HCT116 (cell line): ENCODE measurements at regions not wholly inside any gene's neighbourhood (a gene's known extent, or its start where the extent isn't known, plus 50 kb on each side); places are given as distances from the start of the nearest gene placed in this dataset.

Experiments used
- EGR1 ChIP-seq: IDR thresholded peaks from 2 replicates; pipeline ENCODE4 v1.6.1; 2012; ENCODE audit warnings: low read depth
- EZH2 ChIP-seq: fragments of 200-600 bp; sonication (generic); IDR thresholded peaks from 2 replicates; pipeline ENCODE4 v1.6.1; 2017; ENCODE audit warnings: antibody characterized with exemption, mixed run types
- POLR2AphosphoS5 ChIP-seq: IDR thresholded peaks from 2 replicates; pipeline ENCODE4 v1.6.1; 2011; ENCODE audit warnings: mild to moderate bottlenecking, low read depth, low read length, moderate library complexity
- SIN3A ChIP-seq: IDR thresholded peaks from 2 replicates; pipeline ENCODE4 v1.6.1; 2012; ENCODE audit warnings: low read depth
- SP1 ChIP-seq: IDR thresholded peaks from 2 replicates; pipeline ENCODE4 v1.6.1; 2012; ENCODE audit warnings: low read depth
- ZBTB33 ChIP-seq: IDR thresholded peaks from 2 replicates; pipeline ENCODE4 v1.6.1; 2011; ENCODE audit warnings: mild to moderate bottlenecking, low read length, moderate library complexity; ENCODE audit not compliant: insufficient replicate concordance; ENCODE audit errors: extremely low read depth
- TF ChIP-seq, protein P1 (sequence below), 3 experiments: fragments of 200-600 bp in 1 of 3; sonication (generic) in 1 of 3; IDR thresholded peaks in 2 of 3; conservative IDR thresholded peaks in 1 of 3; 2 replicates each; pipeline ENCODE4 v1.5.1; 2012 to 2017; ENCODE audit warnings: low read depth in 2 of 3, low read length in 2 of 3, antibody characterized with exemption in 1 of 3, borderline replicate concordance in 1 of 3, control low read depth in 1 of 3, mild to moderate bottlenecking in 1 of 3, mixed read lengths in 1 of 3, mixed run types in 1 of 3, moderate library complexity in 1 of 3; ENCODE audit not compliant: insufficient read depth in 1 of 3
- TF ChIP-seq, protein P2 (sequence below): IDR thresholded peaks from 2 replicates; pipeline ENCODE4 v1.6.1; 2012; ENCODE audit warnings: low read depth

- no peak for TF ChIP-seq EZH2
- TF ChIP-seq SIN3A, result no peak
- TF ChIP-seq, protein P1, sequence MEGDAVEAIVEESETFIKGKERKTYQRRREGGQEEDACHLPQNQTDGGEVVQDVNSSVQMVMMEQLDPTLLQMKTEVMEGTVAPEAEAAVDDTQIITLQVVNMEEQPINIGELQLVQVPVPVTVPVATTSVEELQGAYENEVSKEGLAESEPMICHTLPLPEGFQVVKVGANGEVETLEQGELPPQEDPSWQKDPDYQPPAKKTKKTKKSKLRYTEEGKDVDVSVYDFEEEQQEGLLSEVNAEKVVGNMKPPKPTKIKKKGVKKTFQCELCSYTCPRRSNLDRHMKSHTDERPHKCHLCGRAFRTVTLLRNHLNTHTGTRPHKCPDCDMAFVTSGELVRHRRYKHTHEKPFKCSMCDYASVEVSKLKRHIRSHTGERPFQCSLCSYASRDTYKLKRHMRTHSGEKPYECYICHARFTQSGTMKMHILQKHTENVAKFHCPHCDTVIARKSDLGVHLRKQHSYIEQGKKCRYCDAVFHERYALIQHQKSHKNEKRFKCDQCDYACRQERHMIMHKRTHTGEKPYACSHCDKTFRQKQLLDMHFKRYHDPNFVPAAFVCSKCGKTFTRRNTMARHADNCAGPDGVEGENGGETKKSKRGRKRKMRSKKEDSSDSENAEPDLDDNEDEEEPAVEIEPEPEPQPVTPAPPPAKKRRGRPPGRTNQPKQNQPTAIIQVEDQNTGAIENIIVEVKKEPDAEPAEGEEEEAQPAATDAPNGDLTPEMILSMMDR (IDR thresholded peaks at IDR 0.05 in 2 of 3, conservative IDR thresholded peaks at IDR 0.05 in 1 of 3; ENCODE audit: borderline replicate concordance in 1 of 3, insufficient read depth in 1 of 3, low read depth in 2 of 3, low read length in 2 of 3), result no peak
- TF ChIP-seq ZBTB33, result no peak
- TF ChIP-seq SP1, result no peak
- no peak for TF ChIP-seq EGR1
- TF ChIP-seq, protein P2, sequence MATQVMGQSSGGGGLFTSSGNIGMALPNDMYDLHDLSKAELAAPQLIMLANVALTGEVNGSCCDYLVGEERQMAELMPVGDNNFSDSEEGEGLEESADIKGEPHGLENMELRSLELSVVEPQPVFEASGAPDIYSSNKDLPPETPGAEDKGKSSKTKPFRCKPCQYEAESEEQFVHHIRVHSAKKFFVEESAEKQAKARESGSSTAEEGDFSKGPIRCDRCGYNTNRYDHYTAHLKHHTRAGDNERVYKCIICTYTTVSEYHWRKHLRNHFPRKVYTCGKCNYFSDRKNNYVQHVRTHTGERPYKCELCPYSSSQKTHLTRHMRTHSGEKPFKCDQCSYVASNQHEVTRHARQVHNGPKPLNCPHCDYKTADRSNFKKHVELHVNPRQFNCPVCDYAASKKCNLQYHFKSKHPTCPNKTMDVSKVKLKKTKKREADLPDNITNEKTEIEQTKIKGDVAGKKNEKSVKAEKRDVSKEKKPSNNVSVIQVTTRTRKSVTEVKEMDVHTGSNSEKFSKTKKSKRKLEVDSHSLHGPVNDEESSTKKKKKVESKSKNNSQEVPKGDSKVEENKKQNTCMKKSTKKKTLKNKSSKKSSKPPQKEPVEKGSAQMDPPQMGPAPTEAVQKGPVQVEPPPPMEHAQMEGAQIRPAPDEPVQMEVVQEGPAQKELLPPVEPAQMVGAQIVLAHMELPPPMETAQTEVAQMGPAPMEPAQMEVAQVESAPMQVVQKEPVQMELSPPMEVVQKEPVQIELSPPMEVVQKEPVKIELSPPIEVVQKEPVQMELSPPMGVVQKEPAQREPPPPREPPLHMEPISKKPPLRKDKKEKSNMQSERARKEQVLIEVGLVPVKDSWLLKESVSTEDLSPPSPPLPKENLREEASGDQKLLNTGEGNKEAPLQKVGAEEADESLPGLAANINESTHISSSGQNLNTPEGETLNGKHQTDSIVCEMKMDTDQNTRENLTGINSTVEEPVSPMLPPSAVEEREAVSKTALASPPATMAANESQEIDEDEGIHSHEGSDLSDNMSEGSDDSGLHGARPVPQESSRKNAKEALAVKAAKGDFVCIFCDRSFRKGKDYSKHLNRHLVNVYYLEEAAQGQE, result no peak
- TF ChIP-seq POLR2AphosphoS5, result no peak
These were observed 502.4 kb downstream of the CDH10 start for GRCh38 chr5:24142341-24142740.
